8988T (cell line): ENCODE measurements at regions not wholly inside any gene's neighbourhood (a gene's known extent, or its start where the extent isn't known, plus 50 kb on each side); places are given as distances from the start of the nearest gene placed in this dataset.

ENCODE experiments used
- DNase-seq: peaks from one replicate; pipeline ENCODE4 v3.0.0; 2011

DNA sequence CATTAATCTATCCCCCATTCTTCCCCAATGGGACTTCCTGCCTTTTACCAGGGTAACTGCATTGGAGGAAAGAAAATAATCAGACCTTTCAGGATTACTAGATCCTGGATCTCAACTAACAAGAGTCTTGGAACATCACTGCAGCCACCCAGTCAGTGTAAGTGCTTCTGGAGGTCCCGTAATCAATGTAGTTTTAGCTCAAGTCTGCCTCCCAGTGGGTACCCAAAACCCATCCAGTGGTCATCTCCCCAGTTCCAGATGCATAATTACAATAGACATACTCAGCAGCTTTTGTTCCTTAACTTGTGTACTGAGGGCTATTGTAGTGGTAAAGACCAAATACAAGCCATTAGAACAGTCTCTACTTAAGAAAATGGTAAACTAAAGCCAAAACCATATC lies 319.1 kb downstream of the GPATCH2 start:
- no peak for DNase-seq

DNA sequence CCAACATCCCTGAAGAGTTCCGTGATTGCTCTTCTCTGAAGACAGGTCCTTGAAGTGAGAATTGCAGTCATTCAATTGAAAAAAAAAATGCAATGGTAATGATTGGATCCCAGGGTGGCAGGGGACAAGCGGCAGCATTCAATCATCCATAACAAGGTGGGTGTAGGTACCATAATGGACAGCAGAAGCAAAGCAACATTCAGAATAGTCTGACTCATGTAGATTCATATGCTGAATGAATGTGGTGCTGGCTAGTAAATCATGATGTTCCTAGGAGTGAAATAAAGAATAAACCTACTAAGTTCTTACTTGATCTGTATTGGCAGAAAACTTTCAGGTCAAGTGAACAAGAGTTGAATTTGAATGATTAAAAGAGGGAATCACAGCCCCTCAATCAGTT lies 319.6 kb downstream of the GPATCH2 start:
- no peak for DNase-seq

DNA sequence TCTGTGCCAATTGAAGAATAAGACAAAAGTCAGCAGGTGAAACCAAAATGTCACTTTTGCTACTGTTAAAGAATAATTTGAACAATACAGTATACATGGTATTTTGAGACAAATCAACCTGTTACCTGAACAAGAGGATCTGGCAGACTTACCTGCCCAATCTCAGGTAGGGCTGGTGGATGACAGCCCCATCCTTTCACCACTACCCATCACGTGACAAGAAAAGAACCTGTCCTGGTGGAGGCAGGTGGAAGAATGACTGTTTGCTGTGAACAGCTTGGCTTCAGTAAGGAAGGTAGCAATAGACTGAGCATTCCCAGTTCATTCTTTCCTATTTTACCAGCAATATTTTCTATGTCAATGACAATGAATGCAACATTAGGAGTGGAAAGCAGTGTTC lies 349.6 kb downstream of the GPATCH2 start:
- no peak for DNase-seq

DNA sequence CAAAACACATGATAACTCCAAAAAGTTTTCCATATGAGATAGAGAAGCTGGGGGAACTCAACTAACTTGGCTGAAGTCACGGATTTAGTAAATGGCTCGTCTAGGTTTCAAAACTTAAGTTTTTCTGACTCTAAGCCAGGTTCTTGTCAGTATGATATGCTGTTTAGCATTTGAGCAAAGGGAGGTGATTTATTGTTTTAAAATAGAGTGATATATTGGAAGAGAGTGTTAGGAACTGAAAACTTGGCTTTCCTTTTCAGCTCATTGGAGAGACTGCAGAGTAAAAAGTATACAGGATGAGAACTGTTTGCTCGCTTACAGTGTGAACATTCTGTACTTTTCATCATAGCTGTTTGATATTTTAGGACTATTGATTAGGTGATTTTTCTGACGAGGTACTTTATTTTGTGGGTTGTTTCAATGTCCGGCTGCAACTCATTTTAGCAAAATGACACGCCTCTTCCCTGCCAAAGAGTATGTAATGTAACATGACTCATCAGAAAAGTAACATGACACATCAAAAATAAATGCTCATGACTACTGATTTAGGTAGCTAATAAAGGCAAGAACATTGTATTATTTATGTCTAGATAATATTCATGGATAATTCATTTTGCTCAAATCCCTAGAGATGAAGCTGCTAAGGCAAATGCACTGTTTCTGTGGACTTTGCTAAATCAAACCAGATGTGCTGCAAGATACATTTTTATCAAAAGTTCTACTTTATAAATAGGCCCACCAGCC lies 355.1 kb downstream of the GPATCH2 start:
- no peak for DNase-seq

DNA sequence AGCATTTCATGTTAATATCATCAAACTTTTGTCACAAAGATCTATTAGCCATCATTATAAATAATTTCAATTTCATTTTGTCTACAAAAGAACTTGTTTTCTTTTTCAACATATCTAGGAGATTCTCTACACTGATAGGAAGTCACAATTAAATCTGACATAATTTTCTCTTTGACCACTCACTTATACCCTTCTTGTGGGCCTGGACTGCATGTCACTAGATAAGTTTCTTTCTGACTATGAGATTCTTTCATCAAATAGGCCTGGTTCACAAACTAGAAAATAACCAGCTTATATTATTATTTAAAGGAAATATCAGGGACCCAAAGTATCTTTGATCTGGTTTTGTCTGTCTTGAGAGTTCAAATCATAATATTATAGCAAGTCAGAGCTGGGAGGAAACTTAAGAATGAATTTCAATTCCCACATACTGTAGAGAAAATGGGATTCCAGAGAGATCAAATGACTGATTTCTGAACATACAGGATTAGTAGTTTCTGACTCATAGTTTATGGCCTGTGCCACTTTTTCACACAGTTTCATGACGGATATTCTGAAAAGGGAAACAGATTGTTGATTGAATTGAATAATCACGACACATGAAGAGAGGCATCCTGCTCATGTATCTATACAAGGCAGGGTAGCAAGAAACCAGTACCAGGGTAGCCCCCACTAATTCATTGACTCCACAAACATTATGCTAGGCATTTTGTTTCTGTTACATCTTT lies 355.8 kb downstream of the GPATCH2 start:
- no peak for DNase-seq

DNA sequence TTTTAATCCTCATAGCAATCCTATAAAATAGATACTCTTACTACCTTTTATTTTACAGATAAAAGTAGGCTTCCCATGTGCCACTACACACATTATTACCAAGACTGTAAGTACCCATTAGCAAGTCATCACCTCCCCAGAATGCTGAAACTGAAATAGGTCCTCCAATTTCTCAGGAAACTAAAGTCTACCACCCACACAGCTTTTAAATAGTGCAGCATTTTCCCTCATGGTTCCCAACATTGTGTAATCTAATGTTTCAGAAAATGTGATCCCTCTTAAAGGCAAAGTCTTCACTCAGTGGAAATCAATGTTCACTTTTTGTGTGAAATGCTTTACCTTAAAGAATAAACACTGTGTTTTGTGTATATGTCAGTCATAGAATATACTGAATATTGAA lies 356.5 kb downstream of the GPATCH2 start:
- no peak for DNase-seq

DNA sequence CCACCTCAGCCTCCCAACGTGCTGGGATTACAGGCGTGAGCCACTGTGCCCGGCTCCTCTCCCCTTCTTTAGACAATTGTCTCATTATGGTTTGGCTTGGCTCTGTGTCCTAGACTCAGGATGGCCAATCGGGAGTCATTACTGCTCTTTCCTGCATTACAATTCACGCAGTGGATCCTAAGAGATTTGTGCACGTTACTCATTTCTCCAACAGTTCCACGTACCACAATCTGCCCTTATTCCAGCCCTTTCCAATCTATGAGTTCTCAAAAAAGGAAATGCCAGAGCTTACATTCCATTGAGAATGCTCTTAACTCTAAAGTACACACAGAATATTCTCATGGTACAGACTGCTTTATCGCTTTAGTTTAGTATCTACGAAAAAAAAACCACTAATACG lies 357.0 kb downstream of the GPATCH2 start:
- no peak for DNase-seq

DNA sequence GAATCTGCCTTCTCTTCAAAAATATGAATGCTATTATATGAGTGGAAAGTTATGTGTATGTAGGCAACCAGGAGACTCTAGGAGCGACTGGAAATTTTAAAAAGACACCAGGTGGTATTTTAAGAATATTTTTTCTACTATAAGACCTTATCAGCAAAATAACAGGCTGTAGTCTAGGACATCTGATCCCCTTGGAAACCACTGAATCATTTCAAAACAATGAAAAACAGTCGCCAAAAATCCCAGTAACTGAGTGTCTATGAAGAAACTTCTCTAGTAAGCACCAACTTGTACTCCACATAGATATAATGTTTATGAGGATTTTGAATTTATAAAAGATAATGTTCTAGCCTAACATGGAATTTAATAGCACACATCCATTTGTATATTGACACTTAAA lies 358.5 kb downstream of the GPATCH2 start:
- DNase-seq, result no peak

DNA sequence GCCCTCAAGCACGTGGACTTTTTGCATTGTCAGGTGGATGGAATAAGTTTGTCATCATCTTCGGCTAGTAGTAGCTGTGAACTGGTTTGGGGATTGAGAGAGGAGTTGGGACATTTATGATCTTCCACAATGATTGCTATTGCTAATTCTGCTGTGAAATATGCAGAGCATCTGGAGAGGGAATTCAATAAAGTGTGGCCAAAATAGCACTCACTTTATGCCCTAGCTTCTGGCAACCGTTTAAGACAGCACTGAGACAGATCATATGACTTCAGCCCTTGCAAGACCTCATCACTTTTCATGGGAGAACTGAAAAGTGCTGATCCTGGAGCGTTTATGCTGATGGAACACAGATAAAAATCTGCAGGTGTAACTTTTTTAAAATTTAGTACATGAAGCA lies 360.8 kb downstream of the GPATCH2 start:
- no peak for DNase-seq

DNA sequence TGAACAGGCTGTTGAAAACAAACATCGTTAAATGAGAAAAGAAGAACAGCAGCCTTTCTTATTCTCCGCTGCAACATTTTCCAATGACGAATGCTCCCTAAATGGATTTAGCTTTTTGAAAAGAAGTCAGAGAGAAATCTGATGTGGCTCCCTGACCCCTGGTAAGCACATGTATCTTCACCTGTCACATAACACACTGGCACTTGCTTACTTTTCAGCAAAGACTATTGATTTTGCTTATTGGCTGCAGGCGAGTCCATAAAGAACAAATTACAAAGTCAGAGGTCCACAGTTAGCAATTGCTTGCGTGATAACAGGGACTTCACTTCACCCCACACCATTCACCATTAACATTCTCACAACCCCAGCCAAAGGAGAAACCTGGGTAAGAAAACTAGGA lies 362.8 kb downstream of the GPATCH2 start:
- DNase-seq, result no peak

DNA sequence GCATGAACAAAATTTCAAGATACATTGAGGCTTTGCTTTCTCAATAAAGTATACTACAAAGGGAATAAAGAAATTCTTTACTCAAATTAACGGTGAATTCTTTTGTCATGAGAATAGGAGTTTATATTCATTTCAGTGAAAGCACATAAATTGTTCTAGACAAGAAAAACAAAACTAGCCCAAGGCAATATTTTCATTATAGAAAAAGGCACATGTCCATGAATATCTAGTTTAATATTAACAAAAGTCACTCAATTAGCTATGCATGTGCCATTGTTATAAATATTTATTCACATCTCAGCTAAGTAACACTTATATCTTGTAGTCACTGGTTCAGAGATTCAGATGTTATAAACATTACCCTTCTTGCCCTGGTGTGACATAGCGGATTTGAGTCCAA lies 369.3 kb downstream of the GPATCH2 start:
- DNase-seq, result no peak

DNA sequence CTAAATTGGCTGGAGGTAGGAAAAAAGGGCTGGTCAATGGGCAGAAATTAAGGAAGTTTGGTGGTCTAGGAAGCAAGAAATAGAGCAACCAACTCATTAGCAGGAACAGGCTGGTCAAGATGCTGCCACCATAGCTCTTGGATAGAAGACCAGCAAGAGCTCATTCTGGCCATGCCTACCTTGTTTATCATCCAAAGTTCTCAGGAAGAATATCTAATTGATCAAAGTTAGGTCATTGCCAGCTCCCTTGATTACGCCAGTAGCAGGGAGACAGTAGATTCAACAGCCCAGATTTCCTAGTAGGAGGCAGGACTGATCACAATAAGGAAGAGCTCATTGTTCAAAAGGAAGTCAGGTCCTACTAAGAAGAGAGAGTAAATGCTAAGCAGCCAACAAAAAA lies 370.2 kb downstream of the GPATCH2 start:
- DNase-seq, result no peak

DNA sequence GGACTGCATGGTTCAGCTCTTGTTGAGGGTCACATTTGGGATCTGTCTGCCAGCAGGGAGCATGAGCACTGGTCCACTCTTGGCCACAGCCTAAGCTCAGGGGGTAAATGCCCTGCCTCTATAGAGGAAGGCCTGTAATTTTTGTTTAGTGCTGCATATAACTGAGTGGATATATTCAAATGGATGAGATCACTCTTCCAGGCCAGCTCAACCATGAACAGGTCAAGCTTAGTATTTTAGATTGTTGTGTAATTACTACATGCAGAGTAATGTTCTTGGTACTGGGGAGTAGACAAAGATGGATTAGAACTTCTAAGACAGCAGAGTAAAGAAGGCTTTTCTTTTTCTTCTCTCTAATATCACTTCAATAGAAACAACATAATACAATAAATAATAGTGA lies 376.9 kb downstream of the GPATCH2 start:
- no peak for DNase-seq

DNA sequence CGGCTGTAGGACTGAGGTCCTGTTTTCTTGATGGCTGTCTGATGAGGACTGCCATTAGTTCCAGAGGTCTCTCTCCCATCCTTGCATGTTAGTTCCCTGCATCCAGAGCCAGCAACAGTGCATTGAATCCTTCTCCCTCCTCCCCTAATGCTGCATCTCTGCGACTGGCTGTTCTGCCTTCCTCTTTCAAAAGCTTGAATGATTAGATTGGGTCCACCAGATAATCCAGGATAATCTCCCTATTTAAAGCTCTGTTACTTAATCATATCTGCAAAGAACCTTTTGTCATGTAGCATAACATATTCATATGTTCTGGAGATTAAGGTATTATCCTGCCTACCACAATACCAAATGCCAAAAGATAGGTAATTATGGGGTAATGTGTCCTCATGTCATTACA lies 377.5 kb downstream of the GPATCH2 start:
- DNase-seq, result no peak

DNA sequence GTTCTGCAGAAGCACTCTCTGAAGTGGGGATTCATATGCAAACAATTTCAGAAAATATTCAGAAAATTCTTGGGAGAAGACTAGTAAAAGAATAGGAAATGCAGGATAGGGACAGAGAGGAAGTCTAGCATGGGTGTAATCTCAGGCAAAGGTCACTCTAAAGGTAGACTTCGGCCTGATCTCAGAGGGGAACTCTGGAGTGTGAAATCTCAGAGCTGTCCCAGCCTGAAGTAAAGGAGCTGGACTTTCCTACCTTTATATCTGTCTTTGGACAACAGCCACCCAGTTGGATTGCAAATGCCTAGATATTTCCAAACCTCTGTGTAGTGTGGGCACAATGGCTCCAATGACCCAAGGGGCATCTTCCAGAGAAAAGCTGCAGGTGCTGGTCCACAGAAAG lies 379.8 kb downstream of the GPATCH2 start:
- no peak for DNase-seq

DNA sequence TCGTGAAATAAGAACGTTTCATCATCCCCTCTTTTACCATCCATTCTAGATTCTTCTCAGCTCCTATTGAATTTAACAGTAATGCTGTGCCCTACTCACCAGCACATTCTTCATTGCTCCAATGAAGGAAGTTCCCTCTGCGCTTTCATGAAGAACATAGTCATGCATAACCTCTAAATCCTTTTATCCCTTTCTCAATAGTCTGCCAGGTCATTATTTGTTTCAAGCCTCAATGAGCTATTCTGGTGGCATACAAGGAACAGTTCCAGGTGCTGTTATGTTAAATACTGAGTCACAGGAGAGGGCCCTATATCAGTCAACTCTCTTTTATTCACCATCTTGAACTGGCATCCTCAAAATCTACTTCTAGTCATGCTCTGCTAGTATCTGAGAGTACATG lies 381.0 kb downstream of the GPATCH2 start:
- no peak for DNase-seq

DNA sequence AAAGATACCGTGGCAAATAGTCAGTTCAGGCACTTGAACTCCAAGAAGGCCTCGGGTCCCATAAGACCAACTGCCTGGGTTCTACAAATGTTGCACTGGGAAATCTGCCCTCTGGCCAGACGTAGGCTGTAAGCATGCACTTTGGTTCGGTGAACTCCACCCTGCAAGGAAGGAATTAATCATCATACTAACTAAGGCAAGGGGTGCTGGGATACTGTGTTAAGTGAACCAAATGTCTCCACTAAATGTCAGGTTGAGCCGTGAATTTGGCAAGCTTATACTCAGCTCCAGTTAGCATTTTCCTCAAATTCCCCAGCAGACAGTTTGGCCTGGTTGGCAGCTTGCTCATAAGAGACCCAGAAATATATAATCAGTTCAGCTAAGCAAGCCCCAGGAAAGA lies 385.9 kb downstream of the GPATCH2 start:
- DNase-seq, result no peak

DNA sequence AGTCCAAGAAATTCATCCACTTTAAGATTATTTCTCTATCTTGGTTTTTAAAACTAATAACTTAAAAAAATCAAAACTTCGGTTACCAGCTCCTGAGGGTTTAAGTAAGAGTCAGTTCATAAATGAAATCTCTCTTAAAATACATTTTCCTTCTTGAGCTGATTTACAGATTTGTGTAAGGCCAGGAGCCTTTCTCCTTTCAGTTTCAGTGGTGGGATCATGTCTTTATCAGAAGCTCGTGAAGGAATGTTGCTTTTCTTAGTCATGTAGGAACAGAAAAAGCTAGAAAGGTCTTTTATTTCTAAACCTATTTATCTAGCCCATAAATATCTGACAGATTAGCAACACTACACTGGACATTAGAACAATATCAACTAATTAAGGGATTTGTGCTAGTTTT lies 390.2 kb downstream of the GPATCH2 start:
- no peak for DNase-seq

DNA sequence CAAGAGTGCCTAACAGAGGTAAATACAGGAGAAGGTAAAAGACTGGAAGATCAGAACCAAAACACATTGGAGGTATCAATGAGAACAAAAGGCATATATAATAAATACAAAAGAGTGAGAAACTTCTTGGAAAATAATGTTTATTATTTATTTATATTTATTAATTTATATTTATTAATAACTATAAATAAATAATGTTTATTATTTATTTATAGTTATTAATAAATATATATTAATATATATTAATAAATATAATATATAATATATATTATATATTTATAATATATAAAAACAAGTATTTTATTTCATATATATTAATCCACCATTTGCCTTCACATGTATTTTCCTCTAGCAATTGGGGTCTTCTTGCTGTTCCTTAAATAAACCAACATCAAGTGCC lies 391.9 kb downstream of the GPATCH2 start:
- DNase-seq, result no peak

DNA sequence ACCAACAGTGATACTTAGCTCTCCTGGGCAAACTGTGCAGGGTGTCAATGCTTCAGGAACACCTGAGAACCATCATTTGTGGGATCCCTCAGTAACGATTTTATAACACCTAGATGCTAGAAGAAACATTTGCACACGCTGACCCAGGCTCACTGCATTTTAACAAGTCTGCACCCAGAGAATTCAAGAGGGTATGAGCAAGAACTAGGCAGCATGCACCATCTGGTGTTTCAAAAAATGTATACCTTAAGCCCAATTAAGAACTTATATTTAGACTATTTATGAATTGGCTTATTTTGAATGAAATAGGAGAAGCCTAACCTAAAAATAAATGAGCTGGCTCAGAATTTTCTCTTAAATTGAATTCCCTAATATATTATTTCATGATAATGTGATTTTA lies 400.5 kb downstream of the GPATCH2 start:
- no peak for DNase-seq

DNA sequence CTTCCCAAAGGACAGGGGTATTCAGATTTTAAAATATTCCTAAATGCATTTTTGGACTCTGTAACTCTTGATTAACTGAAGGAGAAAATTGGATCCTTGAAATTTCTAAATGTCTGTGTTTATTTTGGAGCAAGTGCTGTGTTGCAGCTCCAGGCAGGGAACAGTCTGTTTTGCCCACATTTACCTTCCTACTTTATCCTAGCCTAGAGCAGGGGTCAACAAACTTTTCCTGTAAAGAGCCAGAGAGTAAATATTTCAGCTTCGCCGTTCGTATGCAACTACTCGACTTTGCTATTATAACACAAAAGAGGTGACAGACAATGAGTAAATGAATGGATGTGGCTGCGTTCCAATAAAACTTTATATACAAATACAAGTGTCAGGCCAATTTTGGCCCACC lies 402.2 kb downstream of the GPATCH2 start:
- DNase-seq, result no peak

DNA sequence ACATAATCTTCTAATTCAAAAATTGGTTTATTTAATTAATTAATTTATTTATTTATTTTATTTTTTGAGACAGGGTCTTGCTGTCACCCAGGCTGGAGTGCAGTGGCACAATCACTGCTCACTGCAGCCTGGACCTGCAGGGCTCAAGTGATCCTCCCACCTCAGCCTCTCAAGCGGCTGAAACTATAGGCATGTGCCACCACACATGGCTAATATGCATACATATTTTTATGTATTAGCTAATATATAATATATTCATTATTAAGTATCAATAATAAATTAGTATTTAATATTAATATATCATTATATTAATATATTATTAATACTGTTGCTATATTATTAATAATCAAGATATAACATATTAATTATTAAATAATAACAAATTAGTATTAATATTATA lies 406.7 kb downstream of the GPATCH2 start:
- no peak for DNase-seq

DNA sequence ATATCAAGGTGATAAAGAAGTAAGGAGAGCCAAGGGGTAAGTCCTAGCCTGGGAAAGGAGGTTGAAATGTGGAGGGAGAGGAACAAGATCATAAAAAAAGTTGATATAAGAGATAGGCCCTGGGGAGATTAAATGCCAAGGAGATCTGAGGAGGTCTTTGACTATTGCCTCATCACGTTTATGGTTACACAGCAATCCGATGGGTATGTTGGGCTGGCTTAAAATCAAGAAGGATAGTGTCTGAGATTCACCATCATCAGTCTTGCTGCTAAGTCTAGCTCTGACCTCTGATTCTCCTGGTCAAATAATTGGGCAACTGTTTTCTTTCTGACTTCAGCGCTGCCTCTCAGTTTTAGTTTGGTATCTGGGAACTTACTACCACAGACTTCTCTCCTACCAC lies 416.3 kb downstream of the GPATCH2 start:
- DNase-seq, result no peak

DNA sequence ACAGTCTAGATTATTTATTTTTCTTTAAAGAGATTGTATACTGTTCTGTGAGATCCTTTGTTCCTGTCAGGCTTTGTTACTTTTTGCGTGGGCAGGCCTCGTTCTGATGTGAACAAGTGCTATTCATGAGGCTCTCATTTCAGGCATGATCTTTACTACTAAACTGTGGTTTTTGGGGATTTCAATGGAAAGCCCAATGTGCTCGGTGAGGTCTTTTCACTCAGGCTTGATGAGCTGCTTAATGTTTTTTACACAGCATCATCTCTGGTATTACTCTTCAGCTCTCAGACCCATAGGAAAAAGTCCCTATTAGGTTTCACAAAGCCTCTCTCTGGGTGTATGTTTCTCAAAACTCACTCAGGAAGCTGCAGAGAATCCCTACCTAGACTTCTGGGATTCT lies 419.4 kb downstream of the GPATCH2 start:
- DNase-seq, result no peak

DNA sequence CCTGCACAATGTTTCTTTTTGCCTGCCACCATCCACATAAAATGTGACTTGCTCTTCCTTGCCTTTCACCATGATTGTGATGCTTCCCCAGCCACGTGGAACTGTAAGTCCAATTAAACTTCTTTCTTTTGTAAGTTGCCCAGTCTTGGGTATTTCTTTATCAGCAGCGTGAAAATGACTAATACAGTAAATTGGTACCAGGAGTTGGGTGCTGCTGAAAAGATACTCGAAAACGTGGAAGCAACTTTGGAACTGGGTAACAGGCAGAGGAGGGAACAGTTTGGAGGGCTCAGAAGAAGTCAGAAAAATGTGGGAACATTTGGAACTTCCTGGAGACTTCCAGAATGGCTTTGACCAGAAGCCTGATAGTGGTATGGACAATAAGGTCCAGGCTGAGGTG lies 425.3 kb downstream of the GPATCH2 start:
- no peak for DNase-seq
